ENCODE measurements at regions not wholly inside any gene's neighbourhood (a gene's known extent, or its start where the extent isn't known, plus 50 kb on each side); places are given as distances from the start of the nearest gene placed in this dataset.

- H3K9ac ChIP-seq (ENCODE audit: low read length in 2 of 2) = no peak overlapping the region
- H3K27ac ChIP-seq (ENCODE audit: low read length) = no peak overlapping the region
- H3K36me3 ChIP-seq (ENCODE audit: control insufficient read depth in 2 of 2, insufficient read depth in 2 of 2, low read length in 2 of 2) = no peaks in the 10 kb centered on the region
- H3K4me3 ChIP-seq (ENCODE audit: low read length in 2 of 2) = no peak overlapping the region
- H3K27me3 ChIP-seq (ENCODE audit: control insufficient read depth in 1 of 2, insufficient read depth in 2 of 2, low read length in 2 of 2) = no peaks in the 10 kb centered on the region
- H3K4me1 ChIP-seq (ENCODE audit: control insufficient read depth, insufficient read depth, low read length) = no peaks in the 10 kb centered on the region
- peaks cover 0 to 4% of the 10 kb centered on the region in 2 donors for H3K9me3 ChIP-seq (ENCODE audit: control insufficient read depth in 2 of 2, low read length in 2 of 2)
These were observed 395.7 kb downstream of the CDK5RAP2 start for GRCh38 chr9:120184266-120184665.

GRCh38 chr9:120183615-120184014, 396.4 kb downstream of the CDK5RAP2 start:
- H3K4me3 ChIP-seq (ENCODE audit: low read length in 2 of 2) = no peak overlapping the region
- H3K27me3 ChIP-seq (ENCODE audit: control insufficient read depth in 1 of 2, insufficient read depth in 2 of 2, low read length in 2 of 2) = no peaks in the 10 kb centered on the region
- no peak overlapping the region for H3K27ac ChIP-seq (ENCODE audit: low read length)
- peaks cover 0 to 4% of the 10 kb centered on the region in 2 donors for H3K9me3 ChIP-seq (ENCODE audit: control insufficient read depth in 2 of 2, low read length in 2 of 2)
- H3K4me1 ChIP-seq (ENCODE audit: control insufficient read depth, insufficient read depth, low read length) = no peaks in the 10 kb centered on the region
- H3K9ac ChIP-seq (ENCODE audit: low read length in 2 of 2) = no peak overlapping the region
- H3K36me3 ChIP-seq (ENCODE audit: control insufficient read depth in 2 of 2, insufficient read depth in 2 of 2, low read length in 2 of 2) = no peaks in the 10 kb centered on the region

- H3K4me3 ChIP-seq (ENCODE audit: low read length in 2 of 2) = no peak overlapping the region
- H3K4me1 ChIP-seq (ENCODE audit: control insufficient read depth, insufficient read depth, low read length) = no peaks in the 10 kb centered on the region
- no peak overlapping the region for H3K9ac ChIP-seq (ENCODE audit: low read length in 2 of 2)
- H3K27ac ChIP-seq (ENCODE audit: low read length) = no peak overlapping the region
- H3K9me3 ChIP-seq (ENCODE audit: control insufficient read depth in 2 of 2, low read length in 2 of 2) = peaks cover 0 to 4% of the 10 kb centered on the region in 2 donors
- no peaks in the 10 kb centered on the region for H3K36me3 ChIP-seq (ENCODE audit: control insufficient read depth in 2 of 2, insufficient read depth in 2 of 2, low read length in 2 of 2)
- H3K27me3 ChIP-seq (ENCODE audit: control insufficient read depth in 1 of 2, insufficient read depth in 2 of 2, low read length in 2 of 2) = no peaks in the 10 kb centered on the region
These were observed 398.0 kb downstream of the CDK5RAP2 start for GRCh38 chr9:120182011-120182410.

GRCh38 chr9:120177121-120177520, 402.8 kb downstream of the CDK5RAP2 start:
- no peak overlapping the region for H3K27ac ChIP-seq (ENCODE audit: low read length)

GRCh38 chr9:120175031-120175430, 404.9 kb downstream of the CDK5RAP2 start:
- peaks cover 0 to 7% of the 10 kb centered on the region in 2 donors for H3K9me3 ChIP-seq (ENCODE audit: control insufficient read depth in 2 of 2, low read length in 2 of 2)
- no peak overlapping the region for H3K4me3 ChIP-seq (ENCODE audit: low read length in 2 of 2)
- H3K9ac ChIP-seq (ENCODE audit: low read length in 2 of 2) = no peak overlapping the region

More at GRCh38 chr9:120177121-120177520, 402.8 kb downstream of the CDK5RAP2 start:
- H3K9ac ChIP-seq (ENCODE audit: low read length in 2 of 2) = no peak overlapping the region
- H3K4me3 ChIP-seq (ENCODE audit: low read length in 2 of 2) = no peak overlapping the region
- H3K4me1 ChIP-seq (ENCODE audit: control insufficient read depth, insufficient read depth, low read length) = no peaks in the 10 kb centered on the region
- no peaks in the 10 kb centered on the region for H3K36me3 ChIP-seq (ENCODE audit: control insufficient read depth in 2 of 2, insufficient read depth in 2 of 2, low read length in 2 of 2)
- no peaks in the 10 kb centered on the region for H3K27me3 ChIP-seq (ENCODE audit: control insufficient read depth in 1 of 2, insufficient read depth in 2 of 2, low read length in 2 of 2)
- H3K9me3 ChIP-seq (ENCODE audit: control insufficient read depth in 2 of 2, low read length in 2 of 2) = peaks cover 0 to 4% of the 10 kb centered on the region in 2 donors

GRCh38 chr9:120161776-120162175, 418.2 kb downstream of the CDK5RAP2 start:
- Histone ChIP-seq H3K36me3 (ENCODE audit: control insufficient read depth in 2 of 2, insufficient read depth in 2 of 2, low read length in 2 of 2) (no peaks in the 10 kb centered on the region), H3K4me1 (ENCODE audit: control insufficient read depth, insufficient read depth, low read length) (no peaks in the 10 kb centered on the region), H3K9ac (ENCODE audit: low read length in 2 of 2) (no peak overlapping the region), H3K4me3 (ENCODE audit: low read length in 2 of 2) (no peak overlapping the region), H3K27ac (ENCODE audit: low read length) (no peak overlapping the region), H3K27me3 (ENCODE audit: control insufficient read depth in 1 of 2, insufficient read depth in 2 of 2, low read length in 2 of 2) (no peaks in the 10 kb centered on the region), H3K9me3 (ENCODE audit: control insufficient read depth in 2 of 2, low read length in 2 of 2) (peaks cover 0 to 10% of the 10 kb centered on the region in 2 donors)

More at GRCh38 chr9:120175031-120175430, 404.9 kb downstream of the CDK5RAP2 start:
- Histone ChIP-seq H3K27ac (ENCODE audit: low read length) (no peak overlapping the region), H3K36me3 (ENCODE audit: control insufficient read depth in 2 of 2, insufficient read depth in 2 of 2, low read length in 2 of 2) (no peaks in the 10 kb centered on the region), H3K4me1 (ENCODE audit: control insufficient read depth, insufficient read depth, low read length) (no peaks in the 10 kb centered on the region), H3K27me3 (ENCODE audit: control insufficient read depth in 1 of 2, insufficient read depth in 2 of 2, low read length in 2 of 2) (no peaks in the 10 kb centered on the region)

- no peaks in the 10 kb centered on the region for H3K4me1 ChIP-seq (ENCODE audit: control insufficient read depth, insufficient read depth, low read length)
- H3K27me3 ChIP-seq (ENCODE audit: control insufficient read depth in 1 of 2, insufficient read depth in 2 of 2, low read length in 2 of 2) = no peaks in the 10 kb centered on the region
- no peak overlapping the region for H3K9ac ChIP-seq (ENCODE audit: low read length in 2 of 2)
- no peak overlapping the region for H3K27ac ChIP-seq (ENCODE audit: low read length)
- peaks cover 6 to 19% of the 10 kb centered on the region in 2 donors for H3K9me3 ChIP-seq (ENCODE audit: control insufficient read depth in 2 of 2, low read length in 2 of 2)
- no peak overlapping the region for H3K4me3 ChIP-seq (ENCODE audit: low read length in 2 of 2)
- H3K36me3 ChIP-seq (ENCODE audit: control insufficient read depth in 2 of 2, insufficient read depth in 2 of 2, low read length in 2 of 2) = no peaks in the 10 kb centered on the region
These were observed 421.7 kb downstream of the CDK5RAP2 start for GRCh38 chr9:120158221-120158620.

GRCh38 chr9:120156376-120156775, 423.6 kb downstream of the CDK5RAP2 start:
- Histone ChIP-seq H3K4me3 (ENCODE audit: low read length in 2 of 2) (no peak overlapping the region), H3K4me1 (ENCODE audit: control insufficient read depth, insufficient read depth, low read length) (no peaks in the 10 kb centered on the region), H3K36me3 (ENCODE audit: control insufficient read depth in 2 of 2, insufficient read depth in 2 of 2, low read length in 2 of 2) (no peaks in the 10 kb centered on the region), H3K9ac (ENCODE audit: low read length in 2 of 2) (no peak overlapping the region), H3K27me3 (ENCODE audit: control insufficient read depth in 1 of 2, insufficient read depth in 2 of 2, low read length in 2 of 2) (no peaks in the 10 kb centered on the region), H3K27ac (ENCODE audit: low read length) (no peak overlapping the region), H3K9me3 (ENCODE audit: control insufficient read depth in 2 of 2, low read length in 2 of 2) (peaks cover 6 to 19% of the 10 kb centered on the region in 2 donors)

- H3K4me1 ChIP-seq (ENCODE audit: control insufficient read depth, insufficient read depth, low read length) = no peaks in the 10 kb centered on the region
- H3K9me3 ChIP-seq (ENCODE audit: control insufficient read depth in 2 of 2, low read length in 2 of 2) = peaks cover 6 to 10% of the 10 kb centered on the region in 2 donors
- H3K27me3 ChIP-seq (ENCODE audit: control insufficient read depth in 1 of 2, insufficient read depth in 2 of 2, low read length in 2 of 2) = no peaks in the 10 kb centered on the region
- H3K4me3 ChIP-seq (ENCODE audit: low read length in 2 of 2) = no peak overlapping the region
- no peaks in the 10 kb centered on the region for H3K36me3 ChIP-seq (ENCODE audit: control insufficient read depth in 2 of 2, insufficient read depth in 2 of 2, low read length in 2 of 2)
- H3K27ac ChIP-seq (ENCODE audit: low read length) = no peak overlapping the region
- no peak overlapping the region for H3K9ac ChIP-seq (ENCODE audit: low read length in 2 of 2)
These were observed 426.7 kb downstream of the CDK5RAP2 start for GRCh38 chr9:120153258-120153657.

GRCh38 chr9:120152295-120152694, 427.7 kb downstream of the CDK5RAP2 start:
- H3K36me3 ChIP-seq (ENCODE audit: control insufficient read depth in 2 of 2, insufficient read depth in 2 of 2, low read length in 2 of 2) = no peaks in the 10 kb centered on the region
- no peaks in the 10 kb centered on the region for H3K4me1 ChIP-seq (ENCODE audit: control insufficient read depth, insufficient read depth, low read length)
- H3K4me3 ChIP-seq (ENCODE audit: low read length in 2 of 2) = no peak overlapping the region
- no peaks in the 10 kb centered on the region for H3K27me3 ChIP-seq (ENCODE audit: control insufficient read depth in 1 of 2, insufficient read depth in 2 of 2, low read length in 2 of 2)
- H3K9ac ChIP-seq (ENCODE audit: low read length in 2 of 2) = no peak overlapping the region
- H3K9me3 ChIP-seq (ENCODE audit: control insufficient read depth in 2 of 2, low read length in 2 of 2) = peaks cover 6 to 10% of the 10 kb centered on the region in 2 donors
- no peak overlapping the region for H3K27ac ChIP-seq (ENCODE audit: low read length)

- Histone ChIP-seq H3K9ac (ENCODE audit: low read length in 2 of 2) (no peak overlapping the region), H3K4me3 (ENCODE audit: low read length in 2 of 2) (no peak overlapping the region), H3K9me3 (ENCODE audit: control insufficient read depth in 2 of 2, low read length in 2 of 2) (peaks cover 6 to 10% of the 10 kb centered on the region in 2 donors), H3K4me1 (ENCODE audit: control insufficient read depth, insufficient read depth, low read length) (no peaks in the 10 kb centered on the region), H3K27ac (ENCODE audit: low read length) (no peak overlapping the region), H3K36me3 (ENCODE audit: control insufficient read depth in 2 of 2, insufficient read depth in 2 of 2, low read length in 2 of 2) (no peaks in the 10 kb centered on the region), H3K27me3 (ENCODE audit: control insufficient read depth in 1 of 2, insufficient read depth in 2 of 2, low read length in 2 of 2) (no peaks in the 10 kb centered on the region)
These were observed 428.2 kb downstream of the CDK5RAP2 start for GRCh38 chr9:120151806-120152205.

Measured in stomach smooth muscle (tissue), 2 donors.